ENCODE measurements at regions not wholly inside any gene's neighbourhood (a gene's known extent, or its start where the extent isn't known, plus 50 kb on each side); places are given as distances from the start of the nearest gene placed in this dataset.

DNA sequence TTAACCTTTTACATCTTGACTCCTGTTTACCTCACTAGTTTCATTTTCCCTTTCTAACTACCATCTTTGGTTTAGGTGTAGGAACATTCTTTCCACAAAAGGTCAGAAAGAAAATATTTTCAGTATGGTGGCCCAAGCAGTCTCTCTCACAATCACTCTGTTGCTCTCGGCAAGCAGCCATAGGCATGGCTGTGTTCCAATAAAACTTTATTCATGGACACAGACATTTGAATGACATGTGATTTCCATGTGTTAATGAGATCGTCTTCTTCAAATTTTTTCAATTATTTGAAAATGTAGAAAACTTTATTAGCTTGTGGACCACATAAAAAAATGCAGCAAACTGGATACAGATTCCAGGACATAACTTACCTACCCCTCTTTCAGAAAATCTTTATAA, 109.7 kb upstream of the CNTNAP5 start:
- Histone ChIP-seq H3K9me3 (ENCODE audit: insufficient read depth, low read length, severe bottlenecking) (no peaks in the 10 kb centered on the region), H3K4me3 (ENCODE audit: low read depth in 1 of 2, low read length in 2 of 2) (no peak overlapping the region), H3K4me1 (ENCODE audit: insufficient read depth, low read length) (no peaks in the 10 kb centered on the region), H3K79me2 (ENCODE audit: insufficient read depth, low read length) (no peaks in the 10 kb centered on the region), H4K20me1 (ENCODE audit: insufficient read depth, low read length) (no peaks in the 10 kb centered on the region), H3K27ac (ENCODE audit: low read length) (no peak overlapping the region), H3K9ac (ENCODE audit: low read depth, low read length) (no peak overlapping the region), H3K27me3 (ENCODE audit: insufficient read depth, low read length, poor library complexity) (no peaks in the 10 kb centered on the region), H3K4me2 (ENCODE audit: insufficient read depth, low read length) (no peak overlapping the region), H2AFZ (ENCODE audit: low read depth, low read length) (no peak overlapping the region), H3K36me3 (ENCODE audit: insufficient read depth, low read length) (no peaks in the 10 kb centered on the region)
- DNase-seq, result no peak
- ATAC-seq (ENCODE audit: insufficient read depth, low read depth), result no peak
- TF ChIP-seq, protein P1, sequence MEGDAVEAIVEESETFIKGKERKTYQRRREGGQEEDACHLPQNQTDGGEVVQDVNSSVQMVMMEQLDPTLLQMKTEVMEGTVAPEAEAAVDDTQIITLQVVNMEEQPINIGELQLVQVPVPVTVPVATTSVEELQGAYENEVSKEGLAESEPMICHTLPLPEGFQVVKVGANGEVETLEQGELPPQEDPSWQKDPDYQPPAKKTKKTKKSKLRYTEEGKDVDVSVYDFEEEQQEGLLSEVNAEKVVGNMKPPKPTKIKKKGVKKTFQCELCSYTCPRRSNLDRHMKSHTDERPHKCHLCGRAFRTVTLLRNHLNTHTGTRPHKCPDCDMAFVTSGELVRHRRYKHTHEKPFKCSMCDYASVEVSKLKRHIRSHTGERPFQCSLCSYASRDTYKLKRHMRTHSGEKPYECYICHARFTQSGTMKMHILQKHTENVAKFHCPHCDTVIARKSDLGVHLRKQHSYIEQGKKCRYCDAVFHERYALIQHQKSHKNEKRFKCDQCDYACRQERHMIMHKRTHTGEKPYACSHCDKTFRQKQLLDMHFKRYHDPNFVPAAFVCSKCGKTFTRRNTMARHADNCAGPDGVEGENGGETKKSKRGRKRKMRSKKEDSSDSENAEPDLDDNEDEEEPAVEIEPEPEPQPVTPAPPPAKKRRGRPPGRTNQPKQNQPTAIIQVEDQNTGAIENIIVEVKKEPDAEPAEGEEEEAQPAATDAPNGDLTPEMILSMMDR (IDR thresholded peaks at IDR 0.05; ENCODE audit: borderline replicate concordance, extremely low read depth, low read length, poor library complexity, severe bottlenecking), result no peak
- TF ChIP-seq EZH2 (IDR thresholded peaks at IDR 0.05; ENCODE audit: borderline replicate concordance, low read depth, low read length, severe bottlenecking), result no peak

DNA sequence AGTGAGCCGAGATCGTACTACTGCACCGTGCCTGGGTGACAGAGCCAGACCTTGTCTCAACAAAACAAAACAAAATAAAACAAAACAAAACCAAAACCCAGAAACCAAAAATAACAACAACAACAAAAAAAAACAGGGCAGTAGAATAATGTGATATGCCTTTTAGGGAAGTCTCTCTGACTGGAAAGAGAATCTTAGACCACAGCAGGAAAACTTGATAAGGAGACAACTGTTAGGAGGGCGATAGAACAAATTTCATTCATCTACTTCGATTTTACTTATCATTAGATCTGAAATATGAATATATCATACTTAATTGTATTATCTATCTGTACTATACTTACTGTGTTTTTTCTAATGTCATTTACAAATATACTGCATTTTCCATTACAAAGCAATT, 109.0 kb upstream of the CNTNAP5 start:
- ATAC-seq (ENCODE audit: insufficient read depth, low read depth), result no peak
- TF ChIP-seq EZH2 (IDR thresholded peaks at IDR 0.05; ENCODE audit: borderline replicate concordance, low read depth, low read length, severe bottlenecking), result no peak
- Histone ChIP-seq H3K36me3 (ENCODE audit: insufficient read depth, low read length) (no peaks in the 10 kb centered on the region), H3K9me3 (ENCODE audit: insufficient read depth, low read length, severe bottlenecking) (no peaks in the 10 kb centered on the region), H3K9ac (ENCODE audit: low read depth, low read length) (no peak overlapping the region), H3K4me1 (ENCODE audit: insufficient read depth, low read length) (no peaks in the 10 kb centered on the region), H2AFZ (ENCODE audit: low read depth, low read length) (no peak overlapping the region), H3K27ac (ENCODE audit: low read length) (no peak overlapping the region), H4K20me1 (ENCODE audit: insufficient read depth, low read length) (no peaks in the 10 kb centered on the region), H3K79me2 (ENCODE audit: insufficient read depth, low read length) (no peaks in the 10 kb centered on the region), H3K4me2 (ENCODE audit: insufficient read depth, low read length) (no peak overlapping the region), H3K4me3 (ENCODE audit: low read depth in 1 of 2, low read length in 2 of 2) (no peak overlapping the region), H3K27me3 (ENCODE audit: insufficient read depth, low read length, poor library complexity) (no peaks in the 10 kb centered on the region)
- no peak for DNase-seq

DNA sequence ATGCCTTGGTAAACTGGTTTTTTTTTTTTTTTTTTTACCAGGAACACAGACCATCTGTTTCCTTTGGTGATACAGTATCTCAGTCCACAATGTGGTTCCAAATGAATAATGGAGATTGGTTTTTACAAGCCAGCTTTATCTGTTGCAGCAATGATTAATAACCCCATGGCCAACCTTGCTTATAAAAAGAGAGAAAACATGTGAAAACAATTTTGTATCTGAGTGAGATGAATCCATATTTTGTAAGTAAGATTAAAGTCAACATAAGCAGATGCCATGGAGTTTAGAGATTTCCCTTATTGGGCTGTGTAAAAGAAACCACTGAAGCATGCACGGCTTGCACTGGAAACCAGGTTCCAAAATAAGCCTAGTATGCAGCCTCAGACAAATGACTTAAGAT, 108.6 kb upstream of the CNTNAP5 start:
- Histone ChIP-seq H4K20me1 (ENCODE audit: insufficient read depth, low read length) (no peaks in the 10 kb centered on the region), H3K4me1 (ENCODE audit: insufficient read depth, low read length) (no peaks in the 10 kb centered on the region), H3K9ac (ENCODE audit: low read depth, low read length) (no peak overlapping the region), H3K4me2 (ENCODE audit: insufficient read depth, low read length) (no peak overlapping the region), H3K9me3 (ENCODE audit: insufficient read depth, low read length, severe bottlenecking) (no peaks in the 10 kb centered on the region), H2AFZ (ENCODE audit: low read depth, low read length) (no peak overlapping the region), H3K4me3 (ENCODE audit: low read depth in 1 of 2, low read length in 2 of 2) (no peak overlapping the region), H3K27ac (ENCODE audit: low read length) (no peak overlapping the region), H3K27me3 (ENCODE audit: insufficient read depth, low read length, poor library complexity) (no peaks in the 10 kb centered on the region), H3K36me3 (ENCODE audit: insufficient read depth, low read length) (no peaks in the 10 kb centered on the region), H3K79me2 (ENCODE audit: insufficient read depth, low read length) (no peaks in the 10 kb centered on the region)
- no peak for DNase-seq
- TF ChIP-seq, protein P1 (IDR thresholded peaks at IDR 0.05; ENCODE audit: borderline replicate concordance, extremely low read depth, low read length, poor library complexity, severe bottlenecking), result no peak
- no peak for TF ChIP-seq EZH2 (IDR thresholded peaks at IDR 0.05; ENCODE audit: borderline replicate concordance, low read depth, low read length, severe bottlenecking)
- no peak for ATAC-seq (ENCODE audit: insufficient read depth, low read depth)

DNA sequence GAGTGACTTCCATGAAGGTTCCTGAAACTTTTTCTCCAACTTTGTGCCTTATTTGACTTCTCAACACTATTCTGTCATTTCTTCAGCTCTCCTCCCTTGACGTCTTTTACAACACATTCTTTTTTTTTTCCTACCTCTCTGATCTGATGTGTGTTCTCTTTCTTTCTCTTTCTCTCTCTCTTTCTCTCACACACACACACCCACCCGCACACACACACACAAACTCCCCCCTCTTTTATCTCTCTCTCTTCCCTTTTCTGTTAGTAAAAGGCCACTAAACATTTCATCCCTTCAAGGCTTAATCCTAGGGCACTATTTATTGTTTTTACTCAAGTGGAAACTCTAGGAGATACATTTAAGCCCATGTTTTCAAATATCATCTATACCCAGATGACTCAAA, 107.8 kb upstream of the CNTNAP5 start:
- DNase-seq (no peak), ATAC-seq (ENCODE audit: insufficient read depth, low read depth) (no peak)
- Histone ChIP-seq H3K27me3 (ENCODE audit: insufficient read depth, low read length, poor library complexity) (no peaks in the 10 kb centered on the region), H3K9ac (ENCODE audit: low read depth, low read length) (no peak overlapping the region), H3K4me1 (ENCODE audit: insufficient read depth, low read length) (no peaks in the 10 kb centered on the region), H3K27ac (ENCODE audit: low read length) (no peak overlapping the region), H3K36me3 (ENCODE audit: insufficient read depth, low read length) (no peaks in the 10 kb centered on the region), H3K4me3 (ENCODE audit: low read depth in 1 of 2, low read length in 2 of 2) (no peak overlapping the region), H3K4me2 (ENCODE audit: insufficient read depth, low read length) (no peak overlapping the region), H4K20me1 (ENCODE audit: insufficient read depth, low read length) (no peaks in the 10 kb centered on the region), H2AFZ (ENCODE audit: low read depth, low read length) (no peak overlapping the region), H3K79me2 (ENCODE audit: insufficient read depth, low read length) (no peaks in the 10 kb centered on the region), H3K9me3 (ENCODE audit: insufficient read depth, low read length, severe bottlenecking) (no peaks in the 10 kb centered on the region)
- TF ChIP-seq EZH2 (IDR thresholded peaks at IDR 0.05; ENCODE audit: borderline replicate concordance, low read depth, low read length, severe bottlenecking), result no peak

All from DND-41 (cell line).